Endothelial cell of umbilical vein (primary cell): ENCODE measurements at regions not wholly inside any gene's neighbourhood (a gene's known extent, or its start where the extent isn't known, plus 50 kb on each side); places are given as distances from the start of the nearest gene placed in this dataset.

ENCODE experiments used
- JUN ChIP-seq: IDR thresholded peaks from 2 replicates; pipeline ENCODE4 v1.6.1; 2011; ENCODE audit warnings: borderline replicate concordance, low read depth; ENCODE audit not compliant: insufficient read length, insufficient read depth
- POLR2AphosphoS5 ChIP-seq: IDR thresholded peaks from 2 replicates; pipeline ENCODE4 v1.6.1; 2012; ENCODE audit warnings: low read depth, mild to moderate bottlenecking, control low read depth, low read length, moderate library complexity; ENCODE audit not compliant: insufficient read depth
- TF ChIP-seq, protein P1 (sequence below), 2 donors: IDR thresholded peaks; 1 replicate in 1 of 2; 2 replicates in 1 of 2; pipeline ENCODE4 v1.5.1; 2011; ENCODE audit warnings: low read length in 2 of 2, mild to moderate bottlenecking in 2 of 2, moderate library complexity in 2 of 2, control low read depth in 1 of 2, inconsistent platforms in 1 of 2, low read depth in 1 of 2; ENCODE audit not compliant: insufficient read depth in 1 of 2; ENCODE audit errors: extremely low read depth in 1 of 2
- TF ChIP-seq, protein P2 (sequence below): IDR thresholded peaks from 2 replicates; pipeline ENCODE4 v1.6.1; 2011; ENCODE audit not compliant: insufficient read depth, insufficient read length

DNA sequence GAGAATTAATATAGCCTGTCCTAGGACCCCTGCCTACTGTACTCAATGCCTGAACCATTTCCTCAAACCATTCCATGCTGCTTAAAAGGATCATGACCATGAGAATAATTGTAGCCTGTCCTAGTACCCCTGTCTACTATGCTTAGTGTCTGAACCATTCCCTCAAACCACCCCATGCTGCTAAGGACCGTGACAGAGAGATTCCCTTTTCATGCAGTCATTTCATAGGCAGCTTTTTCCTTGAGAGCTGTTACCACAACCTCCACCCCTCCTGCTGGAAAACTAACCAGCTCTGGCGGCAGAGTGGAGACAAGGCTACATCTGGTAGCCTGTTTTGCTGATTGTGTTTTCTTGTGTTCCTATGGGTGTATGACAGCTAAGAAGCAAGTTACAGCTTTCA, 174.9 kb upstream of the SMARCAD1 start:
- TF ChIP-seq, protein P1, sequence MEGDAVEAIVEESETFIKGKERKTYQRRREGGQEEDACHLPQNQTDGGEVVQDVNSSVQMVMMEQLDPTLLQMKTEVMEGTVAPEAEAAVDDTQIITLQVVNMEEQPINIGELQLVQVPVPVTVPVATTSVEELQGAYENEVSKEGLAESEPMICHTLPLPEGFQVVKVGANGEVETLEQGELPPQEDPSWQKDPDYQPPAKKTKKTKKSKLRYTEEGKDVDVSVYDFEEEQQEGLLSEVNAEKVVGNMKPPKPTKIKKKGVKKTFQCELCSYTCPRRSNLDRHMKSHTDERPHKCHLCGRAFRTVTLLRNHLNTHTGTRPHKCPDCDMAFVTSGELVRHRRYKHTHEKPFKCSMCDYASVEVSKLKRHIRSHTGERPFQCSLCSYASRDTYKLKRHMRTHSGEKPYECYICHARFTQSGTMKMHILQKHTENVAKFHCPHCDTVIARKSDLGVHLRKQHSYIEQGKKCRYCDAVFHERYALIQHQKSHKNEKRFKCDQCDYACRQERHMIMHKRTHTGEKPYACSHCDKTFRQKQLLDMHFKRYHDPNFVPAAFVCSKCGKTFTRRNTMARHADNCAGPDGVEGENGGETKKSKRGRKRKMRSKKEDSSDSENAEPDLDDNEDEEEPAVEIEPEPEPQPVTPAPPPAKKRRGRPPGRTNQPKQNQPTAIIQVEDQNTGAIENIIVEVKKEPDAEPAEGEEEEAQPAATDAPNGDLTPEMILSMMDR (IDR thresholded peaks at IDR 0.05; ENCODE audit: extremely low read depth in 1 of 2, insufficient read depth in 1 of 2, low read depth in 1 of 2, low read length in 2 of 2) = no peak
- TF ChIP-seq JUN (no peak), POLR2AphosphoS5 (no peak)
- TF ChIP-seq, protein P2, sequence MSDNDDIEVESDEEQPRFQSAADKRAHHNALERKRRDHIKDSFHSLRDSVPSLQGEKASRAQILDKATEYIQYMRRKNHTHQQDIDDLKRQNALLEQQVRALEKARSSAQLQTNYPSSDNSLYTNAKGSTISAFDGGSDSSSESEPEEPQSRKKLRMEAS = no peak
